ENCODE measurements at regions not wholly inside any gene's neighbourhood (a gene's known extent, or its start where the extent isn't known, plus 50 kb on each side); places are given as distances from the start of the nearest gene placed in this dataset.

DNA sequence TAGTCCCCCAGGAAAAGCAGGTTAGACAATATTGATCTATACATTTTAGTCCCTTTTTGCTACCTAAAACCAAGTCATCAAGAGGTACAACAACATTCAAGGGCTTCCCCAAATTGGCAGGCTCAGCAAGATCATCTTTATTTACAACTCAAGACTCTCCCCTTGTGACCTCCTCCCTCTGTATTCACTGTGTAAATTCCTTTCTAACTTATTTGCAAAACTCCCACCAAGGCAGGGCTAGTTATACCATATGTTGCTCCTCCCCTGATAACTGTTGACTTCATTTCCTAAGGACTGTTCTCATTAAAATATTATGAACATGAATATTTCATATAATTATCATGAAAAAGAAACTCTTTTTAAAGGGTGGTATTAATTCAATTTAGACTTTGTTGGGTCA, 275.6 kb downstream of the DTHD1 start:
- H3K9me3 ChIP-seq (ENCODE audit: control extremely low read depth in 1 of 3, control insufficient read depth in 2 of 3, insufficient read depth in 1 of 3, low read length in 2 of 3) = no peaks in the 10 kb centered on the region
- Mint-ChIP-seq H3K4me3 (no peak overlapping the region), H3K27ac (no peak overlapping the region), H3K27me3 (peaks cover under 1% of the 10 kb centered on the region), H3K9me3 (ENCODE audit: insufficient read depth) (no peaks in the 10 kb centered on the region), H3K4me1 (no peaks in the 10 kb centered on the region)
- no peak overlapping the region for H3K27ac ChIP-seq (ENCODE audit: low read length in 2 of 2)
- ChIA-PET CTCF (no interaction called here), POLR2A (no interaction called here)
- no peaks in the 10 kb centered on the region for H3K4me1 ChIP-seq (ENCODE audit: control insufficient read depth in 2 of 2, insufficient read depth in 2 of 2, low read length in 2 of 2)
- ATAC-seq (ENCODE audit: low read depth) (no peak), DNase-seq (no peak)
- no peaks in the 10 kb centered on the region for H3K27me3 ChIP-seq (replicated peaks in 1 of 4; ENCODE audit: control extremely low read depth in 1 of 4, control insufficient read depth in 3 of 4, insufficient read depth in 4 of 4, low read length in 3 of 4)
- H3K9ac ChIP-seq (ENCODE audit: low read length) = no peak overlapping the region
- H3K4me3 ChIP-seq (ENCODE audit: control extremely low read depth in 1 of 5, extremely low read depth in 1 of 5, insufficient read depth in 1 of 5, low read depth in 2 of 5, low read length in 4 of 5) = no peak overlapping the region
- H4K20me1 ChIP-seq (ENCODE audit: control insufficient read depth, insufficient read depth, low read length, poor library complexity, severe bottlenecking) = no peaks in the 10 kb centered on the region
- no peak overlapping the region for H3K4me2 ChIP-seq (replicated peaks; ENCODE audit: low read depth, low read length, poor library complexity, severe bottlenecking)
- H3K79me2 ChIP-seq (ENCODE audit: control insufficient read depth, insufficient read depth, low read length) = no peaks in the 10 kb centered on the region
- no peaks in the 10 kb centered on the region for H3K36me3 ChIP-seq (replicated peaks in 1 of 2; ENCODE audit: control extremely low read depth in 1 of 2, control insufficient read depth in 1 of 2, extremely low read depth in 1 of 2, insufficient read depth in 2 of 2, low read length in 1 of 2)
- intact Hi-C loops (cut with micrococcal nuclease) = no loop called here
- no peak for TF ChIP-seq EZH2 (IDR thresholded peaks at IDR 0.05; ENCODE audit: borderline replicate concordance, insufficient read depth, low read depth, low read length, poor library complexity, severe bottlenecking)
- TF ChIP-seq, protein P1, sequence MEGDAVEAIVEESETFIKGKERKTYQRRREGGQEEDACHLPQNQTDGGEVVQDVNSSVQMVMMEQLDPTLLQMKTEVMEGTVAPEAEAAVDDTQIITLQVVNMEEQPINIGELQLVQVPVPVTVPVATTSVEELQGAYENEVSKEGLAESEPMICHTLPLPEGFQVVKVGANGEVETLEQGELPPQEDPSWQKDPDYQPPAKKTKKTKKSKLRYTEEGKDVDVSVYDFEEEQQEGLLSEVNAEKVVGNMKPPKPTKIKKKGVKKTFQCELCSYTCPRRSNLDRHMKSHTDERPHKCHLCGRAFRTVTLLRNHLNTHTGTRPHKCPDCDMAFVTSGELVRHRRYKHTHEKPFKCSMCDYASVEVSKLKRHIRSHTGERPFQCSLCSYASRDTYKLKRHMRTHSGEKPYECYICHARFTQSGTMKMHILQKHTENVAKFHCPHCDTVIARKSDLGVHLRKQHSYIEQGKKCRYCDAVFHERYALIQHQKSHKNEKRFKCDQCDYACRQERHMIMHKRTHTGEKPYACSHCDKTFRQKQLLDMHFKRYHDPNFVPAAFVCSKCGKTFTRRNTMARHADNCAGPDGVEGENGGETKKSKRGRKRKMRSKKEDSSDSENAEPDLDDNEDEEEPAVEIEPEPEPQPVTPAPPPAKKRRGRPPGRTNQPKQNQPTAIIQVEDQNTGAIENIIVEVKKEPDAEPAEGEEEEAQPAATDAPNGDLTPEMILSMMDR (IDR thresholded peaks at IDR 0.05) = no peak
- H2AFZ ChIP-seq (ENCODE audit: insufficient read depth, low read depth, low read length, poor library complexity, severe bottlenecking) = no peak overlapping the region

- no peak overlapping the region for H3K4me3 ChIP-seq (ENCODE audit: control extremely low read depth in 1 of 5, extremely low read depth in 1 of 5, insufficient read depth in 1 of 5, low read depth in 2 of 5, low read length in 4 of 5)
- no peaks in the 10 kb centered on the region for H3K4me1 ChIP-seq (ENCODE audit: control insufficient read depth in 2 of 2, insufficient read depth in 2 of 2, low read length in 2 of 2)
- intact Hi-C loops (cut with micrococcal nuclease) = no loop called here
- no peaks in the 10 kb centered on the region for H3K27me3 ChIP-seq (replicated peaks in 1 of 4; ENCODE audit: control extremely low read depth in 1 of 4, control insufficient read depth in 3 of 4, insufficient read depth in 4 of 4, low read length in 3 of 4)
- no peak overlapping the region for H3K9ac ChIP-seq (ENCODE audit: low read length)
- POLR2A ChIA-PET = no interaction called here
- H3K4me3 Mint-ChIP-seq = no peak overlapping the region
- H3K36me3 ChIP-seq (replicated peaks in 1 of 2; ENCODE audit: control extremely low read depth in 1 of 2, control insufficient read depth in 1 of 2, extremely low read depth in 1 of 2, insufficient read depth in 2 of 2, low read length in 1 of 2) = no peaks in the 10 kb centered on the region
- ATAC-seq (ENCODE audit: low read depth) = no peak
- H3K79me2 ChIP-seq (ENCODE audit: control insufficient read depth, insufficient read depth, low read length) = no peaks in the 10 kb centered on the region
- no peak overlapping the region for H3K27ac Mint-ChIP-seq
- TF ChIP-seq EZH2 (IDR thresholded peaks at IDR 0.05; ENCODE audit: borderline replicate concordance, insufficient read depth, low read depth, low read length, poor library complexity, severe bottlenecking) = no peak
- TF ChIP-seq, protein P1 (IDR thresholded peaks at IDR 0.05) = no peak
- 94% methylated on average over 3 of the region's 3 CpGs for WGBS (ENCODE audit: insufficient coverage)
- no peaks in the 10 kb centered on the region for H3K9me3 Mint-ChIP-seq (ENCODE audit: insufficient read depth)
- no peak for DNase-seq
- no peak overlapping the region for H3K27ac ChIP-seq (ENCODE audit: low read length in 2 of 2)
- H3K4me1 Mint-ChIP-seq = no peaks in the 10 kb centered on the region
- CTCF ChIA-PET = no interaction called here
- no peak overlapping the region for H2AFZ ChIP-seq (ENCODE audit: insufficient read depth, low read depth, low read length, poor library complexity, severe bottlenecking)
- H3K27me3 Mint-ChIP-seq = peaks cover 9% of the 10 kb centered on the region
- H4K20me1 ChIP-seq (ENCODE audit: control insufficient read depth, insufficient read depth, low read length, poor library complexity, severe bottlenecking) = no peaks in the 10 kb centered on the region
- H3K9me3 ChIP-seq (ENCODE audit: control extremely low read depth in 1 of 3, control insufficient read depth in 2 of 3, insufficient read depth in 1 of 3, low read length in 2 of 3) = peaks cover 0 to 13% (median 0%) of the 10 kb centered on the region in 3 donors
- no peak overlapping the region for H3K4me2 ChIP-seq (replicated peaks; ENCODE audit: low read depth, low read length, poor library complexity, severe bottlenecking)
Measured at GRCh38 chr4:36568575-36568974, 287.2 kb downstream of the DTHD1 start.

Measured in B cell (primary cell).